ENCODE measurements at regions not wholly inside any gene's neighbourhood (a gene's known extent, or its start where the extent isn't known, plus 50 kb on each side); places are given as distances from the start of the nearest gene placed in this dataset.

DNA sequence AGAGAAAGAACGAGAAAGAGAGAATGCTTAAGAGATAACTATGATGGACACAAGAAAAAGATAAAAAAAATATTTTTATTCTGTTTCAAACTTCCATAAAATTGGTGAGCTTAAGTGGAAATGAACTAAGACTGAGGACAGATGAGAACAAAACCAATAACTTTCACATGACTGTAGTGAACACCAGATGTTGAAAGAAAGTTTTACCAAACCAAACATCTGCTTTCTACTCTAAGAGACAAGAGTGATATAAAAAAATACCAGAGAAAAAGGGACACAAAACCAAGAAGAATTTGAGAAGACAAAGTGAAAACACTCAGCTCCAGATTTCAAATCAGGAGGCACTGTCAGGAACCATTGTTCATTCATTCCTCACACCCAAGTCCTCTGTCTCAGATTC, 147.9 kb downstream of the IMPG2 start:
- no peak for DNase-seq (ENCODE audit: low read depth)

DNA sequence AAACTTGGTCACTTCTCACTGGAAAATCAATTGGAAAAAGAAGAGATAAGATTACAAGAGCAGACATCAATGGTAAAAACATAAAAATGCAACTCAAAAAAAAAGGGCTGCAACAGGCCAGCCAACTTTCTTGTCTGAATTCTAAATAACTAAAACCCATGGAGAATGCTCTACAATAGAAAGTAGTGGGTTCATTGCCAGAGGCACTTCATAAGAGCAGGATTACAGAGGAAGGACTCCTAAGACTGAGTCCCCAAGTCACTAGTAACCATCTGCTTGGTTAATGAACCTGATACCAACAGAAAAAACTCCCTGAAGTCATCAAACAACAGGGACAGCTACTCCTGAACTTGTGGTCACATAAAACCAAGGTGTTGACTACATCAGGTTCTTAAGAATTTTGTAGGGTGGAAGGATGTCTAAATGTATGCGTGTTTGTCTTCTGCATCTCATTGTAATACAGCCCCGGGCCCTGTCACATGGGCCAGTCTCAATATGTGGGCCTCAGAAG, 148.6 kb downstream of the IMPG2 start:
- DNase-seq (ENCODE audit: low read depth): no peak

DNA sequence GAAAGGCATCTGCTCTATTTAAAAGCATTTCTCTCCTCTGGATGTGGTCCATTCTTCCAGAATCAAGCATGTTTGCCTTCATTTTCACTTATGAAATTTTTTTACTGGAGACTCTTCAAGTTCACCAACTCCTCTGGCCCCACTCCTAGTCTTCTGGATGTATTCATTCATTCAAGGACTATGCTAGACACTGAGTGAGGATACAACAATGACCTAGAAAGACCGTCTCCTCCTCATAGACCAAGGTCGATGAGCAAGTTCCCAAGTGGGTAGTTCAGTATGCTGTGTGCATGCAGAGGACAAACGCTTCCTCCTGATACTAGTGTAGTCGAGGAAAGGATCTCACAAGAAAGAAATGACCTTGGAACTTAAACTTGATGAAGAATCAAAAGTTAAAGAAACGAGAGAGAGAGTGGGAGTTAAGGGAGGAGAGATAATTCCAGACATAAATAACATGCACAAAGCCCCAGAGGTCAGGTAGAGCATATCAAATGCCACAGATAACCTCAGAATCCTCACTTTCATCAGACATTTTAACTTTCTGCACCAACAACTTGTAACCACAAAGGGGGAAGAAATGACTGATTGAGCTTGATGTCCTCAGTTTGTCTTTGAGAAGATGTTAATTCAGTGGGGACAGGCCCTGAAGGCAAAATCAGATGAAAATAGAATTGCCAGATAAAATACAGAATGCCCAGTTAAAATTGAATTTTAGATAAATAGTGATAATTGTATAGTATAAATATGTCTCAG, 149.4 kb downstream of the IMPG2 start:
- DNase-seq (ENCODE audit: low read depth): no peak

DNA sequence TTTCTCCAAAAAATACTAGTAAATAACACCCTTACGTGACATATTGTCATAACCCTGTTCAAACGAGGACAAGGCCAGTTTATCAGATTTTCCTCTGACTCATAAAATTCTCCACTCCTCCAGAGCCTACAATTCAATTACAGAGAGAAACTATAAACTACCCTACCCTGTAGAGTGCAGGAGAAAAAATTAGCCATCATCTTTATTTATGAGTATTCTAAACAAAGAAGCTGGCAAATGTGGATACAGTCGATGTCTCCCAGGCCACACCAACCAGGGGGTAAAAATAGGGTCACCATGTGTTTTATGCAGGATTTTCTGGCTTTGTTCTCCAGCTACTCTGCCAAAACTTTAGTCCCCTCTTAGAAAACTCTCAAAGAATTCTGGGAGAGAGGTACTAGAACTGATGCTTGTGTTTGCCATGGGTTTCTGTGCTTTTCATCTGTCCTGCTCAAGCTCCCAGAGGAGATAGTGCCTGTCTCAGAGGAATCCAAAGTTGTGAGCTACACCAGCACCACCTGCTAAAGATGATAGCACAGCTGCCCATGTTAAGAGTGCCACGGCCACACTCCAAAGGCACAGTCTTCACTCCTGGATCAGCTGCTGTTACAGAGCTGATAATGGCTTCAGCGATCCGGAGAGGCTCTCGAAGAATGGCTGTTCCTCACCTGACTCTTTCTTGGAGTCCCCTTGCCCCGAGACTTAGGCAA, 150.2 kb downstream of the IMPG2 start:
- DNase-seq (ENCODE audit: low read depth): no peak

DNA sequence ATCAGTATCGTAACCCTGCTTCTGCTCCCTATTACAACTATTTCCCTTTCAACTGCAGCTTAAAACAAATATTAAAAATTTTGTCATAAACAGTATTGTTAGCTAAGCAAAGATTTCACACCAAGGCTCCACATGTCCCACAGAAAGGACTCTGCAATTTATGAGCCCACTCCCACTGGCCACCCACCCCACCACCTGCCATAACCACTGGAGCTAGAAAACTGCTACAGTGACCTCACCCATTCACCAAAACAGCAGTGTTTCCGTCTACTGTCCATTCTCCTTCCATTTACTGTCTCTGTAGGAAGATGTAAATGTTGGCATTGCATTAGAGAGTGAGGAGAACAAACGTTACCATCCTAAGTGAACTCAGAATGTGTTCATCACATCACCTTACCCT, 150.9 kb downstream of the IMPG2 start:
- no peak for DNase-seq (ENCODE audit: low read depth)

DNA sequence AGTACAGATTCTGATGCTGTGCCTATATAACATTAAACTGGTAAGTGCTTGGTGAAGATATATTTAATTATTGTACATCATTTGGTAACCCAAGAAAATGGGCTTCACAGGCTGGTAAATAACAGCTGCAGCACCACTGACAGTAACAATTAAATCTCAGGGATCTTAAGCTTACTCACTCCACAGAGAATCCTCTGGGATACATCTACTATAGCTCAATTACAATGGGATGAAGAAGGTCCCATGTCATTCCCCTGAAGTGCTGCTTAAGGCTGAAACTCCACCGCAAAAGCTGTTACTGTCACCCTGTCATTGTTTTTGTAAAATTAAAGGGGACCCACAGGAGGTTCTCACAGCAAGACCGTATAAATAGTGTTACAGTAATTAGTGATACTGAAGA, 153.0 kb downstream of the IMPG2 start:
- DNase-seq (ENCODE audit: low read depth): no peak

DNA sequence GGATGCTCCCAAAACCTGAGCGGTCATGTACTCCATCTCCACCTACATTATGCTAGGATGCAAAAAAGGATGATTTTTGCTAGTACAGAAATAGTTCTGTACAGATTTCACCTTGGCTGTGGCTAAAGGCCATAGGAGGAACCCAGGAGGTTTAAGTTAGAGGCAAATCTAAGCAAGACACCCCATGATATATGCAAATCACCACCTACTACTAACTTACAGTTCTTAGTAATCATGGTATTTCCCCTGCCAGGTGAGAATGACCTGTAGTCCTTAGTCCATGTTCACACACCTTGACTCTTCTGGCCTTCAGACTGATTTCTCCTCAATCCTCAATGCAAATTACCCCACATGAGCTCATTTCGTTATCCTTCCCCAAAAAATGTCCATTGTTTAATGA, 154.2 kb downstream of the IMPG2 start:
- no peak for DNase-seq (ENCODE audit: low read depth)

DNA sequence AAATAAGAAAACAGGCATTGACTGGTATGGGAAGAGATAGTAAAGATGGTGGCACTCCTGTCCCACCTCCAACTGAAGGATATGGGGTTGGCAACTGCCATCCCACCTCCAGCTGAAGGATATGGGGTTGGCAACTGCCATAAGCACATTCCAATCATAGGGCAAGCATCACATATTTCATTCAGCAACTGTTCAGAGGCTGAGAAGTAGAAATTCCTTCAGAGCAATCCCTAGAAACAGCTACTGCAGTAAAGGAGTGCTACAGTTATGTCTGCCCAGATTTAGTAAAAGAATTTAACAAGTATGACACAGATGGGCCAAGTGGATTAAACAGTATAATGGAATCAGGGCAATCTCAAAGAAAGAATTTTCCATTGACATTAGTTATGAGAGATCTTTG, 156.8 kb downstream of the IMPG2 start:
- no peak for DNase-seq (ENCODE audit: low read depth)

DNA sequence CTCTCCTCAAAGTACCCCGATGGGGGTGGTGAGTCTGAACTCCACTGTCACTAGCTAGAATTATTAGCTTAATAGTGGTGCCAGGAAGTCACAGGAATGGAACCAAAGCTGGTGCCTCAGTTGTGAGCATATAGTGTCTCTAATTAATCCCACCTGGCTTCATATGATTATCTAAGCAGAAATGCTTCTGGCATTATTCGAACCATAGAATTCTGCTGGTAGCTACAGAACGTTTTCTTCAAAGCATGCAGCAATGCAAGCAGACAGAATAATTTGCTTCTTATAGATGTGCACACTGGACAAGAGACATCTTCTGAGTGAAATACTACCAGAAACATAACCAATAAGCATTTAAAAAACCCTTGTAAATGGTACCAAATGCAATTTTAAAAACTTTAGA, 160.9 kb downstream of the IMPG2 start:
- no peak for DNase-seq (ENCODE audit: low read depth)

DNA sequence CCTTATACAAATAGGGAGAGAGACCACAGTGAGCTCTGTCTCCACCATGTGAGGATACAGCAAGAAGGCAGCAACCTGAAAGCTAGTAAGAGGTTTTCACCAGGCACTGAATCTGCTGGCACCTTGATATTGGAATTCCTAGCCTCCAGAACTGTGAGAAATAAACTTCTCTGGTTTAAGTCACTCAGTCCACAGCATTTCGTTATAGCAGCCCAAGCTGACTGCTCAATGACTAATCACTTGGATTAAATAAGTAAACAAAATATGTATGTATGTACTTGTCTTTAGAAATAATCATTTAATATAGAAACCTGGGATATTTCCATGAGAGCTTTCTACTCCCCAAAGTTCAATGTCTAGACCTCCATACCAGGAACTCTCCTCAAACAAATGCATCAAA, 162.0 kb downstream of the IMPG2 start:
- no peak for DNase-seq (ENCODE audit: low read depth)

DNA sequence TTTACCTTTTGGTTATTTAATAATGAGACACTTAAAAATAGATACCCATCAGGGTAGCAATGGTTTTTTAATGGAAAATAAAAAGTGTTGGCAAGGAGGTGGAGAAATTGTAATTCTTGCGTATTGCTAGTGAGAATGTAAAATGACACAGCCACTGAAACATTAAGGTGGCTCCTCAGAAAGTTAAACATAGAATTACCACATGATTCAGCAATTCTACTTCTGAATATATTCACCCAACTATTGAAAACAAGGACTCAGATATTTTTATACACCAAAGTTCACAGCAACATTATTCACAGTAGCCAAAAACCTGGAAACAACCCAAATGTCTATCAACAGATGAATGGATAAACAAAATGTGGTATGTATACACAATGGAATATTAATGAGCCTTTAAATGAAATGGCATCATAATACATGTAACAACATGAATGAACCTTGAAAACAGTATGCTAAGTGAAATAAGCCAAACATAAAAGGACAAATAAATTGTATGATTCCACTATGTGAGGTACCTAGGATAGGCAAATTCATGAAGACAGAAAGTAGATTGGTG, 163.5 kb downstream of the IMPG2 start:
- no peak for DNase-seq (ENCODE audit: low read depth)

DNA sequence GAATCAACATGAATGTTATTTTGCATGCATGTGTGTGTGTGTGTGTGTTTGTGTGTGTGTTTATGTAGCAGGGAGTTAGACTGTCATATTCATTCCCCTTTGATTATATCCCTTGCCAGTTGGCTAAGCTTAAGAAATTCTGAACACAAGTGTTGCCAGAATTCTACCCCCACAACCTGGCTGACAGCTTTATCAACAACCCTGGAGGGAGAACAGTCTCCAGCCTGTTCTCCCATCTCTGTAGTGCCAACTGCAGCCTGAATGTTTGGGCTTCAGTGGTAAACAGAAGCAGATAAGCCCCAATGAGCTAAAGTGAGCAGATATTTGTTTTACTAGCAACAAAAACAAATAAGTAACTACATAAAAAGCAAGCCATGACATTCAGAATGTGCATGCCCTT, 162.6 kb upstream of the ABI3BP start:
- no peak for DNase-seq (ENCODE audit: low read depth)

DNA sequence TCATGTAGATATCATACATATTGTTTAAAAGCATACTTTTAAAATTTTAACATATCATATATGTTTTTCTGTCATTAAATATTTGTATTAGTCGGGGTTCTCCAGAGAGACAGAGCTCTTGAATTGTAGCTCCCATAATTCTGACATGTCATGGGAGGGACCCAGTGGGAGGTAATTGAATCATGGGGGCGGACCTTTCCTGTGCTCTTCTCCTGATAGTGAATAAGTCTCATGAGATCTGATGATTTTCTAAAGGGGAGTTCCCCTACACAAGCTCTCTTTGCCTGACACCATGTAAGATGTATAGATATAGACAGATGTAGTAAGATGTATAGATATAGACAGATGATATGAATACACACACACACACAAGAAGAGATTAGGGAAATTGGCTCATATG, 161.2 kb upstream of the ABI3BP start:
- no peak for DNase-seq (ENCODE audit: low read depth)

DNA sequence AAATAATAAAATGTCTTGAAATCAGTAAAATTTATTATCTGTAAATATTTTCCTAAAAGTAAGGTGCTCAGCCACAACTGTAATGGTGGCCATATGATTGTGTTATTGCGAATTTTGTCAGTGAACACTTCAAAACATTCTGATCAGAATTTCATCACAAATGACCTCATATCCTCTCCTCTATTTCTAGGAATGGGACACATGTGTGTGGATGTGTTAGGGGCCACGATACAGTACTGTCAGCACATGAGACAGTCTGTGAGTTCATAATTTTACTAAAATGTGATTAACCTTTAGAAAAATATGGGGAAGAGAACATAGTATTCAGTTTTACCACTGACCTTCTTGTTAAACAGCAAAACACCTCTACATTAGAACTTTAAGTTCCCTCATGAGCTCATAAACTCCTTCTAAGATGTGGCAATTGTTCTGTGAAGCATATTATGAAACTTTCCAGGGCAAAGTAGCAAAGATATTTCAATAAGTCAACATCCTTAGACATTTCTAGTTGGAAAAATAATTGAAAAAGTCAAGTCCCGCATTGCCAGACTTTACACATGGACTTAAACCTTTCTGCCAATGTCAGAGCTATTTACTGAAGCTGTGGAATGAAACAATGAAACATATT, 158.2 kb upstream of the ABI3BP start:
- DNase-seq (ENCODE audit: low read depth): no peak

DNA sequence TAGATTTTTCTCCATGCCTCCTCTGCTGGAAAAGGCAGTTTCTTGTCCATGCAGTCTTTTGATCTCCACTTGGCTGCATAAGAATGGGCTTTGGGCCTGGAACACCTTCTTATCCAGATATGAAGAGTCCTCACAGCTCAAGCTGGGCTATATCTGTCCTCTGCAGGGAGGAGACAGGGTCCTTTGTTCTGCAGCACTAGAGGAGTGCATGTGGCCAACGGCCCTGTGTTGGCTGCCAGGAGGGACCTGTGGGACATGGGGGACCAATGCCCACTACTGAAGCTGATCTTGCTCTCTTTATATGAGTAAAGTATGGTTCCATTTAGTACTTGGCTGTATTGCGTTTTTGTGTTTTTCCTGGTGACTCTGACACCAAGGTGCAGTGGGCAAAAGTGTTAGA, 157.3 kb upstream of the ABI3BP start:
- no peak for DNase-seq (ENCODE audit: low read depth)

DNA sequence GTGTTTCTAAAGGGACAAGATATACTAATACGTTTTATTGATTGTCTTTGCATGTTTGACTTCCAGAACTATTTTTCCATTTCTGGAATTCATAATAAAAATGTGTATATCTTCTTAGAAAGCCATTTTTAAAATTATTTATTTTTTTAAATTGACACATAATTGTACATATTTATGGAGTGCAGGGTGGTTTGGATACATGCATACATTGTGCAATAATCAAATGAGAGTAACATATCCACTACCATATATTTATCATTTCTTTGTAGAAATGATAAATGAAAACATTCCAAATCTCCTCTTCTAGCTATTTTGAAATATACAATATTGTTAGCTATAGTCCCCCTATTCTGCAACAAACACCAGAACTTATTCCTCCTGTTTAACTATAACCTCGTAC, 156.5 kb upstream of the ABI3BP start:
- DNase-seq (ENCODE audit: low read depth): no peak

DNA sequence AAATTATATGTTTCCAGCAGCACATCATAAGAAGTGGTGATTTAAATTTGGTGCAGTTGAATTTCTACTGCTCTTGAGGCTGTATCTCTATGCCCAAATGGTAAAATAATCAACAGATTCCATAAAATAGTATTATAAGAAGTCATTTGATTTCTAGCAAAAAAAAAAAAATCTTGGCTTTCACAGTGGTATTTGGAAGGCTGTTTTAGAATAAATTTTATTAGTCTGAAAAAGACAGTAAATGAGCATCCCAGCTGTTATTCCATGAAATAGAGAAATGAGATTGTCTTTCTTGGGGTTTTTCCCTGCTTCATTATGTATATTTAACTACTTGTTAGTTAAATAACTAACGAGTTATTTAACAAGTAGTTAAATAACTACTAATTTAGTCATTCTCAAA, 156.0 kb upstream of the ABI3BP start:
- no peak for DNase-seq (ENCODE audit: low read depth)

DNA sequence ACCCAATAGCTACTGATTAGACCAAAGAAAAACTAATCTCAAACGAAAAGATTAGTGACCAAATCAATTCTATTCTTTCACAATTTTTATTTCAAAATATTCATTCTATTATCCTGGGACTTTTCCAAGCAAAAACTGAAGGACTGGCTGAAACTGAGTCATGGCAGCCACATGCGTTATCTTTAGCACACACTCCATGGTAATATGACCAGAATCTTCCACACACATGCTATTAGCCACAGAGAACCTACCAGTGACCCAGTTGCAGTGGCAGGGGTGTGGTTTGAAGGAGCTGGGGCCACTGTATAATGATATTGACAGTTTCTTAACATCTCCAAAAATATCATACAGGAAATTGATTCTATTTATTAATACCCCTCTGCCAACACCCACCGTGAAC, 154.8 kb upstream of the ABI3BP start:
- DNase-seq (ENCODE audit: low read depth): no peak

DNA sequence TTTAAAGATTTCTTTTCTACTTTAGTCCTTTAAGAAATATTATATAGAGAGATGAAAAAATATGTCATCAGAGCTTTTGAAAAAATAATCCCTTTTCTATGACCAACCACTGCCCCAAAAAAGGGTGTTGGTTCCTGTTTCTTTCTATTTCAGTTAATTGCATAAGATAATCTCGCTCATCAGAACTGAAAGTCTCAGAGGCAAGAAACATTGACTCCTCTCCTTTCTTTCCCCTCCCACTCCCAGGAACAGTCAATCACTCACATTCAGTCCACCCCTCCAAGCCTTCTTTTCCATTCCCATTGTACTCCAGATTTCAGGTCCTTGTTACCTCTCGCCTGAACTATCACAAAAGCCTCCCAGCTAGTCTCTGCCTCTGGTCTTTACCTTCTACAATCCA, 153.7 kb upstream of the ABI3BP start:
- no peak for DNase-seq (ENCODE audit: low read depth)

DNA sequence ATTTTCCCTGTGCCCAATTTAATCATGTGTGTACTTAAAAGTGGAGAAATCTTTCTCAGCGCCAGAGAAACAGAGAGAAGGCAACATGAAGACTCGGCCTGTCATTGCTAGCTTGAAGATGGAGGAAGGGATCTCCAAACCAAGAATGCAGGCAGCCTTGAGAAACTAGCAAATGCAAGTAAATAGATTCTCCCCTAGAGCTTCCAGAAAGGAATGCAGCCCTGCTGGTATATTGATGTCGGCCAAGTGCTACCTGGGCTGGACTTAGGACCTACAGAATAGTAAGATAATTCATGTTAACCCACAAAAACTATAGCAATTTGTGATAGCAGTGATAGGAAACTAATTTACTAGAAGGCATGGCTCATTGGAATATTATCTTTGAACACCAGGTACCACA, 150.9 kb upstream of the ABI3BP start:
- no peak for DNase-seq (ENCODE audit: low read depth)

DNA sequence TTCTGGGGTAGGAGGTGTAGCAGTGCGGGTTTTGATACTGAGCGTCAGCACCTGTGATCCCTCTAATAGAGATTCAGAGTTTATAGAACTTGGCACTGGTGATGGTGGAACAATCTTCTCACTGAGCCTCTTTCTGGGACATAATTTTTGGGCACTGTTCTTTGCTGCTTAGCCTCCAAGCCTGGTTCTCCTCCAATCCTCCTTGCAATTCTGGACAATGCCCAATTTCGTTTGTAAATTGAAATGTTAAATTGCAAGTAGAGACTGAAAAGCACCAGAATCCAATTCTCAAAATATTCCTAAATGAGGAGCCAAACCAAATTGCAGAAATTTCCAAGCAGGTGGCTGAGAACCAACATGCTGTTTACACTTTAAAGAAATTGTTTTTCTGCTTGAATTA, 149.8 kb upstream of the ABI3BP start:
- no peak for DNase-seq (ENCODE audit: low read depth)

DNA sequence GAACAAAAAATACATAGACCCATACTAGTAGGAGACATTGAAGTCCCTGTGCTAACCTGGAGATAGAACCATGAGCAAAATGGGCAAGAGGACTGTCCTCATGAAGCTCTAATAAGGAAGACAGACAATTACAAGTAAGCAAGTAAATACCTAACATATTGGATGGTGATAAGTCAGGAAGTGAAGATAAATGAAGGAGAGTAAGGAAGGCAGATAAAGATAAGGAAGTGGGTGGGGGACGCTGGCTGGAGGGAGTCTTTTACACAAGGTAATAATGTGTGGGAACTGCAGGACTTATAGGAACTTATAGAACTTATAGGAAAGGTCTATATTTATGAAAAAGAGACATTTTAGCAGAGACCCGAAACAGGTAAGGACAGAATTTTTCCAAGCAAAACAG, 148.9 kb upstream of the ABI3BP start:
- no peak for DNase-seq (ENCODE audit: low read depth)

DNA sequence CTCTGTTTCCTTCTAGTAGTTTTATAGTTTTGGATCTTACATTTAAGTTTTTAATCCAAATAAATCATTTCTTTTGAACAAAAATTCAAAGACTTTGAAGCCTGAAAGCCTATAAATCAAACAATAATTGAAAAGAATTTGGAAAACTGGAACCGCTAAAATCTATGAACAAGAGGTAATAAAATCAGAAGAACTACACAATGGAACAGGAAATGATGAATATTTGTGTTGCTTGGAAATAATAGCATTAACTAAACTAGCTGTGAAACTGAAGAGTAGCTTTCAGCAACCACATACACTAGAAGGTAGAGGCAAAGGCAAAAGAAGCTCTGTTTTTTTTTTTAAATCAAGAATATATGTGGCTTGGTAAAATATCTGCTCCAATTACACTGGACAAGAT, 147.9 kb upstream of the ABI3BP start:
- DNase-seq (ENCODE audit: low read depth): no peak

All from HS-5 (cell line).